ENCODE measurements at regions not wholly inside any gene's neighbourhood (a gene's known extent, or its start where the extent isn't known, plus 50 kb on each side); places are given as distances from the start of the nearest gene placed in this dataset.

DNA sequence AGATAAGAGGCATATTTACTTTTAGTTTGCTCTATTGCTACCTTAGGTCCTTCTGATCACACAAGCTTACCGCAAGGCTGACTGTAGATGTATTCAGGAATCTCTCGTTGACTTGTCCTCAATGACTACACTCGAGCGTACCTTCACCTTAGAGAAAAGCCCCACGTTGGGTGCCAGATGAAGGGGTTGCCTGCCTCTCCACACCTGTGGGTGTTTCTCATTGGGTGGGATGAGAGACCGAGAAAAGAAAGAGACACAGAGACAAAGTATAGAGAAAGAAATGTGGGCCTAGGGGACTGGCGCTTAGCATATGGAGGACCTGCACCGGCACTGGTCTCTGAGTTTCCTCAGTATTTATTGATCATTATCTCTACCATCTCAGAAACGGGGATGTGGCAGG is 51.8 kb downstream of the ASCL4 start:
- Histone ChIP-seq H3K36me3 (no peaks in the 10 kb centered on the region), H3K9me3 (peaks cover 0 to 15% (median 8%) of the 10 kb centered on the region in 4 donors), H3K27me3 (no peaks in the 10 kb centered on the region), H3K4me3 (no peak overlapping the region), H3K27ac (no peak overlapping the region), H3K4me1 (no peaks in the 10 kb centered on the region)
- WGBS, 2 donors: 78 to 88% methylated on average over 9 of the region's 9 CpGs
- intact Hi-C loops (cut with DNase I): no loop called here
- TF ChIP-seq EP300 (IDR thresholded peaks at IDR 0.05) (no peak), POLR2A (IDR thresholded peaks at IDR 0.05) (no peak), POLR2AphosphoS5 (IDR thresholded peaks at IDR 0.05) (no peak)
- TF ChIP-seq, protein P1, sequence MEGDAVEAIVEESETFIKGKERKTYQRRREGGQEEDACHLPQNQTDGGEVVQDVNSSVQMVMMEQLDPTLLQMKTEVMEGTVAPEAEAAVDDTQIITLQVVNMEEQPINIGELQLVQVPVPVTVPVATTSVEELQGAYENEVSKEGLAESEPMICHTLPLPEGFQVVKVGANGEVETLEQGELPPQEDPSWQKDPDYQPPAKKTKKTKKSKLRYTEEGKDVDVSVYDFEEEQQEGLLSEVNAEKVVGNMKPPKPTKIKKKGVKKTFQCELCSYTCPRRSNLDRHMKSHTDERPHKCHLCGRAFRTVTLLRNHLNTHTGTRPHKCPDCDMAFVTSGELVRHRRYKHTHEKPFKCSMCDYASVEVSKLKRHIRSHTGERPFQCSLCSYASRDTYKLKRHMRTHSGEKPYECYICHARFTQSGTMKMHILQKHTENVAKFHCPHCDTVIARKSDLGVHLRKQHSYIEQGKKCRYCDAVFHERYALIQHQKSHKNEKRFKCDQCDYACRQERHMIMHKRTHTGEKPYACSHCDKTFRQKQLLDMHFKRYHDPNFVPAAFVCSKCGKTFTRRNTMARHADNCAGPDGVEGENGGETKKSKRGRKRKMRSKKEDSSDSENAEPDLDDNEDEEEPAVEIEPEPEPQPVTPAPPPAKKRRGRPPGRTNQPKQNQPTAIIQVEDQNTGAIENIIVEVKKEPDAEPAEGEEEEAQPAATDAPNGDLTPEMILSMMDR (IDR thresholded peaks at IDR 0.05): no peak
- no peak for DNase-seq

DNA sequence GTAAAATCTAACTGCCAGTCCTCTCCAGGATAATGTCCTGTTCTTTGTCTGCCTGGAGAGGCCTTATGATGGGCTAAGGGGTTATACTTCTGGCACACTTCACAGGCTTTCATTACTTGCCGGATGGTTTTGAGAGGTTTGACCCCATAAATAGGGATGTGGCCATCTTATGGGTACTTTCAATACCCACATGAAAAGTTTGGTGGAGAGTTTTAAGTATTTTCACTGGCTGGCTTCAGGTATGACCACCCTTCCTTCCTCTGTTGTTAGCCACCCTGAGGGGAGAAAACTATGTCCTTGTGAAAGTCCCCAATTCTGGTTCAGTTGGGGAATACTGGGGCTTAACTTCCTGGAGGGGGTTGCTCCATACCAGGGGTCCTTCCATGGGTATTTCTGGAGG is 54.8 kb downstream of the ASCL4 start:
- H3K9me3 ChIP-seq: peaks cover 0 to 15% (median 8%) of the 10 kb centered on the region in 4 donors
- no peak for TF ChIP-seq EP300 (IDR thresholded peaks at IDR 0.05)
- TF ChIP-seq, protein P1 (IDR thresholded peaks at IDR 0.05): no peak
- TF ChIP-seq POLR2AphosphoS5 (IDR thresholded peaks at IDR 0.05): no peak
- no peak for TF ChIP-seq POLR2A (IDR thresholded peaks at IDR 0.05)
- intact Hi-C loops (cut with DNase I): no loop called here
- H3K27me3 ChIP-seq: peaks cover 0 to 8% (median 0%) of the 10 kb centered on the region in 3 donors
- H3K4me3 ChIP-seq: no peak overlapping the region
- no peak overlapping the region for H3K27ac ChIP-seq
- no peaks in the 10 kb centered on the region for H3K4me1 ChIP-seq
- no peak for DNase-seq
- 32 to 92% methylated on average over 1 of the region's 1 CpG for WGBS, 2 donors
- H3K36me3 ChIP-seq: no peaks in the 10 kb centered on the region

DNA sequence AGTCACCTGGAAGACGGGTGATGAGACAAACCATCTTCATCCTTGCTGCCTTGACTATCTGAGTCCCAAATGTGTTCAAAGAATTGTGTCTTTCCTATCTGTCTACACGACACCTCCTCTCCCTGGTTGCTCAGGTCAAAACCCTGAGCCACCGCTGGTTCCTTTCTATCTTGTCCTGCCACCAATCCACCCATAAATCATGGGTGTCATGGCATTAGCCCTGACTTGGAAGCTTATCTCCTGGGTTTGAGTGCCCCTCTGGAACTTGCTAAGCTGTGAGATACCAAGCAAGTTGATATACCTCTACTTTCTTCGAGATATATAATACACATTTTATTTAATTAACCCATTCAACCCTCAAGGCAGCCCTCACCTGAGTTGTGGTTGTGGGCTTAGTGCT is 57.9 kb downstream of the ASCL4 start:
- no peaks in the 10 kb centered on the region for H3K4me1 ChIP-seq
- no peaks in the 10 kb centered on the region for H3K36me3 ChIP-seq
- no peak overlapping the region for H3K4me3 ChIP-seq
- no peak overlapping the region for H3K27ac ChIP-seq
- WGBS, 2 donors: 57 to 69% methylated on average over 4 of the region's 4 CpGs
- DNase-seq: no peak
- intact Hi-C loops (cut with DNase I): no loop called here
- peaks cover 0 to 5% (median 2%) of the 10 kb centered on the region in 4 donors for H3K9me3 ChIP-seq
- no peak for TF ChIP-seq POLR2AphosphoS5 (IDR thresholded peaks at IDR 0.05)
- TF ChIP-seq, protein P1 (IDR thresholded peaks at IDR 0.05): no peak
- TF ChIP-seq POLR2A (IDR thresholded peaks at IDR 0.05): no peak
- no peak for TF ChIP-seq EP300 (IDR thresholded peaks at IDR 0.05)
- H3K27me3 ChIP-seq: peaks cover 0 to 8% (median 0%) of the 10 kb centered on the region in 3 donors

DNA sequence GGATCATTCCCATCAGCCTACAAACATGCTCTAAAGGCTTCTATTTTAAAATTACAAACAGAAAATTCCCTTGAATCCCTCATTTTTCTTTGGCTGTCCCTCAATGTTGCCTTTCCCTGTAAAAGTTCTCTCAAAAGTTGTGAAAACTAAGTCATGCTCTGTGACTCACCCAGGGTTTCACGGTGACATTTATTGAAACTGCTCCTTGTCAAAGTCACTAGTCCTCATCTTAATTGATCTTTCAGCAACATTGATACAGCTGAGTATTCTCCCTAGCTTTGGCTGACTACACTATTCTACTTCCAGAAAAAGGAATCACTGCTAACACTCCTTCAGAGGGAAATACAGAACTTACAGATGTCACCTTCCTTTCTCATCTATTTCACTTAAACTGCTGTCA is 65.7 kb downstream of the ASCL4 start:
- peaks cover 24 to 44% (median 30%) of the 10 kb centered on the region in 3 donors for H3K27me3 ChIP-seq
- H3K27ac ChIP-seq: no peak overlapping the region
- H3K4me3 ChIP-seq: no peak overlapping the region
- H3K9me3 ChIP-seq: no peaks in the 10 kb centered on the region
- peaks cover 0 to 19% (median 18%) of the 10 kb centered on the region in 4 donors for H3K4me1 ChIP-seq
- intact Hi-C loops (cut with DNase I): no loop called here
- 13 to 51% methylated on average over 1 of the region's 1 CpG for WGBS, 2 donors
- no peaks in the 10 kb centered on the region for H3K36me3 ChIP-seq
- DNase-seq: no peak
- TF ChIP-seq, protein P1 (IDR thresholded peaks at IDR 0.05): no peak
- TF ChIP-seq POLR2AphosphoS5 (IDR thresholded peaks at IDR 0.05): no peak
- no peak for TF ChIP-seq EP300 (IDR thresholded peaks at IDR 0.05)
- TF ChIP-seq POLR2A (IDR thresholded peaks at IDR 0.05): no peak
